Mammary epithelial cell (primary cell): ENCODE measurements at regions not wholly inside any gene's neighbourhood (a gene's known extent, or its start where the extent isn't known, plus 50 kb on each side); places are given as distances from the start of the nearest gene placed in this dataset.

Experiments
- EZH2 ChIP-seq: IDR thresholded peaks from 2 replicates; pipeline ENCODE4 v1.6.1; 2012; ENCODE audit warnings: low read length, inconsistent platforms, borderline replicate concordance
- TF ChIP-seq, protein P1 (sequence below), 2 donors: IDR thresholded peaks in 1 of 2; conservative IDR thresholded peaks in 1 of 2; 2 replicates each; pipeline ENCODE4 v1.5.1; 2011 to 2012; ENCODE audit warnings: inconsistent platforms in 2 of 2, low read length in 2 of 2, mild to moderate bottlenecking in 2 of 2, control low read depth in 1 of 2, low read depth in 1 of 2; ENCODE audit not compliant: insufficient read depth in 1 of 2; ENCODE audit errors: extremely low read depth in 1 of 2

DNA sequence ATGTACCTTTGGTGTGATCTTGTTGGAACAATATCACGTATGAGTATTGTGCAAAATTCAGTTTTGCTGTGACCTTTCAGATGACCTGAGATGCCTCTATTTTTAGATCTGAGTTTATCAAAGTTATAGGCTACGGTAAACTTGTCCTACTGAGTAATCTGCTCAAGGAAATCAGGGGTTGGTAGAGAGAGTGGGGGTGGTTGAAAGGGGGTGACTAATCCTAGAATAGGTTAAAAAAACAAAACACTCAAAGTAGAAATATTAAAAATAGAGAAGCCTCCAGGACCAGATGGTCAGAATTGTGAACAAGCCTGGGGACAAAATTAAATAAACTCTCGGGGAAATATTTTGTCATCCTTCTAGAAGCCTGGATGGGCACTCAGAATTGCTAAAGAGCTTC lies 59.9 kb upstream of the C11orf87 start:
- TF ChIP-seq, protein P1, sequence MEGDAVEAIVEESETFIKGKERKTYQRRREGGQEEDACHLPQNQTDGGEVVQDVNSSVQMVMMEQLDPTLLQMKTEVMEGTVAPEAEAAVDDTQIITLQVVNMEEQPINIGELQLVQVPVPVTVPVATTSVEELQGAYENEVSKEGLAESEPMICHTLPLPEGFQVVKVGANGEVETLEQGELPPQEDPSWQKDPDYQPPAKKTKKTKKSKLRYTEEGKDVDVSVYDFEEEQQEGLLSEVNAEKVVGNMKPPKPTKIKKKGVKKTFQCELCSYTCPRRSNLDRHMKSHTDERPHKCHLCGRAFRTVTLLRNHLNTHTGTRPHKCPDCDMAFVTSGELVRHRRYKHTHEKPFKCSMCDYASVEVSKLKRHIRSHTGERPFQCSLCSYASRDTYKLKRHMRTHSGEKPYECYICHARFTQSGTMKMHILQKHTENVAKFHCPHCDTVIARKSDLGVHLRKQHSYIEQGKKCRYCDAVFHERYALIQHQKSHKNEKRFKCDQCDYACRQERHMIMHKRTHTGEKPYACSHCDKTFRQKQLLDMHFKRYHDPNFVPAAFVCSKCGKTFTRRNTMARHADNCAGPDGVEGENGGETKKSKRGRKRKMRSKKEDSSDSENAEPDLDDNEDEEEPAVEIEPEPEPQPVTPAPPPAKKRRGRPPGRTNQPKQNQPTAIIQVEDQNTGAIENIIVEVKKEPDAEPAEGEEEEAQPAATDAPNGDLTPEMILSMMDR (conservative IDR thresholded peaks at IDR 0.05 in 1 of 2, IDR thresholded peaks at IDR 0.05 in 1 of 2; ENCODE audit: extremely low read depth in 1 of 2, insufficient read depth in 1 of 2, low read depth in 1 of 2, low read length in 2 of 2): no peak
- TF ChIP-seq EZH2: no peak
